Spleen (tissue), 7 donors: ENCODE measurements at regions not wholly inside any gene's neighbourhood (a gene's known extent, or its start where the extent isn't known, plus 50 kb on each side); places are given as distances from the start of the nearest gene placed in this dataset.

Experiments used
- POLR2A ChIP-seq, 3 donors: fragments of 450-650 bp; IDR thresholded peaks; one replicate each; pipeline ENCODE4 v1.5.1; 2017; ENCODE audit warnings: antibody characterized with exemption in 3 of 3, mild to moderate bottlenecking in 1 of 3
- TF ChIP-seq, protein P1 (sequence below), 11 experiments: fragments of 200-600 bp in 7 of 11; fragments of 450-650 bp in 4 of 11; sonication (generic) in 4 of 11; IDR thresholded peaks in 8 of 11; conservative IDR thresholded peaks in 3 of 11; 1 replicate in 7 of 11; 2 replicates in 4 of 11; pipeline versions ENCODE4 v1.4.0 to v1.8.0; 2016 to 2021; ENCODE audit warnings: antibody characterized with exemption in 11 of 11, inconsistent platforms in 4 of 11, mild to moderate bottlenecking in 1 of 11
- donor health status: DM: no; HTN: no; CAD: no; lungs with moderate emphysema.
- donor health status: DM: no; HTN: no; CAD: no.
- donor health status: DM: no; HTN: no; CAD: no.

DNA sequence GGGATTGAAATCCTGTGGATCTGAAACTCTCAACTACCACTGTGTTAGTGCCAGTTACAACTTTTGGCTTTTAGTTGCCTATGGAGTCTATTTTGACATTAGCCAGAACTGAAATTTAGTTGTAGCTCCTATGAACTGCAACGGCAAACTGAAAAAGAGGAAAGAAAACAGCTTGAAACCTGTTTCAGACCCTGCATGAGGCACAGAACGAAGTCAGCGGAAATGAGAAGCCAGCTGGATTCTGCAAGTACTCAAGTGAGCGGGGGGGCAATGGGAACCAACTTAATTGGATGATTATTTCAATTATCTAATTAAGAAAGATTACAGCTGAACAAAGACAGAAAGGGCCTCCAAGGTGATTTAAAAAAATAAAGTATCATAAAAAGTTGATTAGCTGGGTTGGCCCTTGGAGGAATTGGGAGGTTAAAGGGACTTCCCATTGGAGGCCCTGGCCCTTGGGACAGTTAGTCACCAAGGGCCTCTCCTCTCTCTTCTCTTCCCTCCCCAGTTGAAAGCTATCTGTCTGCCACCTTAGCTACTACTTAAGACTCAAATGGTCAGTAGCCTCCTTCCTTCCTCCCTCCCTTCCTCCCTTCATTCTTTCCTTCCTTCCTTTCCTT, 352.1 kb downstream of the SHQ1 start:
- TF ChIP-seq, protein P1, sequence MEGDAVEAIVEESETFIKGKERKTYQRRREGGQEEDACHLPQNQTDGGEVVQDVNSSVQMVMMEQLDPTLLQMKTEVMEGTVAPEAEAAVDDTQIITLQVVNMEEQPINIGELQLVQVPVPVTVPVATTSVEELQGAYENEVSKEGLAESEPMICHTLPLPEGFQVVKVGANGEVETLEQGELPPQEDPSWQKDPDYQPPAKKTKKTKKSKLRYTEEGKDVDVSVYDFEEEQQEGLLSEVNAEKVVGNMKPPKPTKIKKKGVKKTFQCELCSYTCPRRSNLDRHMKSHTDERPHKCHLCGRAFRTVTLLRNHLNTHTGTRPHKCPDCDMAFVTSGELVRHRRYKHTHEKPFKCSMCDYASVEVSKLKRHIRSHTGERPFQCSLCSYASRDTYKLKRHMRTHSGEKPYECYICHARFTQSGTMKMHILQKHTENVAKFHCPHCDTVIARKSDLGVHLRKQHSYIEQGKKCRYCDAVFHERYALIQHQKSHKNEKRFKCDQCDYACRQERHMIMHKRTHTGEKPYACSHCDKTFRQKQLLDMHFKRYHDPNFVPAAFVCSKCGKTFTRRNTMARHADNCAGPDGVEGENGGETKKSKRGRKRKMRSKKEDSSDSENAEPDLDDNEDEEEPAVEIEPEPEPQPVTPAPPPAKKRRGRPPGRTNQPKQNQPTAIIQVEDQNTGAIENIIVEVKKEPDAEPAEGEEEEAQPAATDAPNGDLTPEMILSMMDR (IDR thresholded peaks at IDR 0.05 in 8 of 11, conservative IDR thresholded peaks at IDR 0.05 in 3 of 11): no peak
- no peak for TF ChIP-seq POLR2A (IDR thresholded peaks at IDR 0.05)
